ENCODE measurements at regions not wholly inside any gene's neighbourhood (a gene's known extent, or its start where the extent isn't known, plus 50 kb on each side); places are given as distances from the start of the nearest gene placed in this dataset.
"Not testable (repeated sequence)": the region's sequence is repeated elsewhere in the genome, so short reads cannot be mapped to it uniquely, and the experiment has no call there.

DNA sequence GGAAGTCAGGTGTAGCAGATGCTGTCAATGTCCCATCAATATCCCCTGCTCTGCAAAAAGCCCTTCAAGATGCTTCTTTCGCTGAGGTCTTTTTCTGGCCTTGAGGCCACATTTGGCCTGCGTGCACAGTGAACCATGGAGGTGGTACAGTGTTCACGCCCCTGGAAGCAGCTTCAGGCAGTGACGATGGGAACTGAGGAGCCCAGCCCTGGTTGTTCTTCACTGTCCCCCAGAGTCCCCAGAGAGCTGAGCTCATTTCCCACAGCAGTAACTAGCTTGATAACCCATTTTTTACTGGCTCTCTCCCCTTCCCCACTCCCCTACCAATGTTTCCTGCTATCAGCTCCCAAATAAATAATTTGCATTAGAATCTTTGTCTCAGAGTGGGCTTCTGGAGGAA is 76.5 kb downstream of the OLIG1 start:
- H3K4me3 ChIP-seq (ENCODE audit: low read depth in 1 of 2, low read length in 2 of 2) = no peak overlapping the region
- no peak overlapping the region for H3K4me2 ChIP-seq (ENCODE audit: insufficient read depth, low read length)
- no peaks in the 10 kb centered on the region for H3K79me2 ChIP-seq (ENCODE audit: insufficient read depth, low read length)
- TF ChIP-seq EZH2 (IDR thresholded peaks at IDR 0.05; ENCODE audit: borderline replicate concordance, low read depth, low read length, severe bottlenecking) = no peak
- TF ChIP-seq, protein P1, sequence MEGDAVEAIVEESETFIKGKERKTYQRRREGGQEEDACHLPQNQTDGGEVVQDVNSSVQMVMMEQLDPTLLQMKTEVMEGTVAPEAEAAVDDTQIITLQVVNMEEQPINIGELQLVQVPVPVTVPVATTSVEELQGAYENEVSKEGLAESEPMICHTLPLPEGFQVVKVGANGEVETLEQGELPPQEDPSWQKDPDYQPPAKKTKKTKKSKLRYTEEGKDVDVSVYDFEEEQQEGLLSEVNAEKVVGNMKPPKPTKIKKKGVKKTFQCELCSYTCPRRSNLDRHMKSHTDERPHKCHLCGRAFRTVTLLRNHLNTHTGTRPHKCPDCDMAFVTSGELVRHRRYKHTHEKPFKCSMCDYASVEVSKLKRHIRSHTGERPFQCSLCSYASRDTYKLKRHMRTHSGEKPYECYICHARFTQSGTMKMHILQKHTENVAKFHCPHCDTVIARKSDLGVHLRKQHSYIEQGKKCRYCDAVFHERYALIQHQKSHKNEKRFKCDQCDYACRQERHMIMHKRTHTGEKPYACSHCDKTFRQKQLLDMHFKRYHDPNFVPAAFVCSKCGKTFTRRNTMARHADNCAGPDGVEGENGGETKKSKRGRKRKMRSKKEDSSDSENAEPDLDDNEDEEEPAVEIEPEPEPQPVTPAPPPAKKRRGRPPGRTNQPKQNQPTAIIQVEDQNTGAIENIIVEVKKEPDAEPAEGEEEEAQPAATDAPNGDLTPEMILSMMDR (IDR thresholded peaks at IDR 0.05; ENCODE audit: borderline replicate concordance, extremely low read depth, low read length, poor library complexity, severe bottlenecking) = no peak
- H3K27me3 ChIP-seq (ENCODE audit: insufficient read depth, low read length, poor library complexity) = peaks cover 7% of the 10 kb centered on the region
- no peak overlapping the region for H2AFZ ChIP-seq (ENCODE audit: low read depth, low read length)
- ATAC-seq (ENCODE audit: insufficient read depth, low read depth) = no peak
- no peaks in the 10 kb centered on the region for H3K4me1 ChIP-seq (ENCODE audit: insufficient read depth, low read length)
- H4K20me1 ChIP-seq (ENCODE audit: insufficient read depth, low read length) = no peaks in the 10 kb centered on the region
- no peak for DNase-seq
- H3K27ac ChIP-seq (ENCODE audit: low read length) = no peak overlapping the region
- H3K36me3 ChIP-seq (ENCODE audit: insufficient read depth, low read length) = no peaks in the 10 kb centered on the region
- H3K9ac ChIP-seq (ENCODE audit: low read depth, low read length) = no peak overlapping the region
- H3K9me3 ChIP-seq (ENCODE audit: insufficient read depth, low read length, severe bottlenecking) = no peaks in the 10 kb centered on the region

DNA sequence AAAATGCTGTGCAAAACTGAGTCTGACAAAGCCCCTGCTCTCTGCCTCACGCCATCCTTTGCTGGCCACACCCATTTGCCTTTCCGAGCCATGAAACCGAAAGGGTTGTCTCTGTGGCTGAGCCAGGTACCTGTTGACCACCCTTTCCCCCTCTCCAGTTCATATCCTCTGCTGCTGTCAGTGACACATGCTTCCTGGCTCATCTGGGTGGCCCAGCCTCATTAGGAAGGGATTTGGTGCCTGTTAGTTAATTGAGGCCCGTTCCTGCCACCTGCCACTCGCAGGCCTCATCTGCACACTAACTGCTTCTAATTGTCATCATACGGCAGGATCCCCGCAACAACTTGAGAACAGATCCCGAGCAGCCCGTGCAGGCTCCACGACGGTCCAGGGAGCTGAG is 79.2 kb downstream of the OLIG1 start:
- no peaks in the 10 kb centered on the region for H3K9me3 ChIP-seq (ENCODE audit: insufficient read depth, low read length, severe bottlenecking)
- H3K4me3 ChIP-seq (ENCODE audit: low read depth in 1 of 2, low read length in 2 of 2) = no peak overlapping the region
- TF ChIP-seq EZH2 (IDR thresholded peaks at IDR 0.05; ENCODE audit: borderline replicate concordance, low read depth, low read length, severe bottlenecking) = no peak
- TF ChIP-seq, protein P1 (IDR thresholded peaks at IDR 0.05; ENCODE audit: borderline replicate concordance, extremely low read depth, low read length, poor library complexity, severe bottlenecking) = no peak
- no peak overlapping the region for H3K9ac ChIP-seq (ENCODE audit: low read depth, low read length)
- no peaks in the 10 kb centered on the region for H3K36me3 ChIP-seq (ENCODE audit: insufficient read depth, low read length)
- H3K4me2 ChIP-seq (ENCODE audit: insufficient read depth, low read length) = no peak overlapping the region
- no peak overlapping the region for H3K27ac ChIP-seq (ENCODE audit: low read length)
- no peaks in the 10 kb centered on the region for H3K79me2 ChIP-seq (ENCODE audit: insufficient read depth, low read length)
- DNase-seq (no peak), ATAC-seq (ENCODE audit: insufficient read depth, low read depth) (no peak)
- H4K20me1 ChIP-seq (ENCODE audit: insufficient read depth, low read length) = no peaks in the 10 kb centered on the region
- H2AFZ ChIP-seq (ENCODE audit: low read depth, low read length) = no peak overlapping the region
- no peaks in the 10 kb centered on the region for H3K4me1 ChIP-seq (ENCODE audit: insufficient read depth, low read length)
- H3K27me3 ChIP-seq (ENCODE audit: insufficient read depth, low read length, poor library complexity) = peaks cover 7% of the 10 kb centered on the region

DNA sequence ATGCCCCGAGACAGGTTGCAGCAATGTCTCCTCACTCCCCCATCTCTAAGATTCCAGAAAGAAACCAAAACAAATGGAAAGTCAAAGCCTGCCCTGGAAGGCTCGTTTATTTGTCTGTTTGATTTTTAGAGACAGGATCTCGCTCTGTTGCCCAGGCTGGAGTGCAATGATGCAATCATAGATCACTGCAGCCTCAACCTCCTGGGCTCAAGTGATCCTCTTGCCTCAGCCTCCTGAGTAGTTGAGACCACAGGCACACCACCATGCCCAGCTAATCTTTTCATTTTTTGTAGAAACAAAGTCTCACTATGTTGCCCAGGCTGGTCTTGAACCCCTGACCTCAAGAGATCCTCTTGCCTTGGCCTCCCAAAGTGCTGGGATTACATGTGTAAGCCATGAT is 78.8 kb upstream of the IFNAR2 start:
- H3K4me3 ChIP-seq (ENCODE audit: low read depth in 1 of 2, low read length in 2 of 2); H3K36me3 ChIP-seq (ENCODE audit: insufficient read depth, low read length); H3K9ac ChIP-seq (ENCODE audit: low read depth, low read length); H3K79me2 ChIP-seq (ENCODE audit: insufficient read depth, low read length); ATAC-seq (ENCODE audit: insufficient read depth, low read depth); H3K9me3 ChIP-seq (ENCODE audit: insufficient read depth, low read length, severe bottlenecking); H4K20me1 ChIP-seq (ENCODE audit: insufficient read depth, low read length); H3K4me1 ChIP-seq (ENCODE audit: insufficient read depth, low read length); H2AFZ ChIP-seq (ENCODE audit: low read depth, low read length); DNase-seq; H3K4me2 ChIP-seq (ENCODE audit: insufficient read depth, low read length); H3K27ac ChIP-seq (ENCODE audit: low read length): not testable (repeated sequence)
- peaks cover 11% of the 10 kb centered on the region for H3K27me3 ChIP-seq (ENCODE audit: insufficient read depth, low read length, poor library complexity)

DNA sequence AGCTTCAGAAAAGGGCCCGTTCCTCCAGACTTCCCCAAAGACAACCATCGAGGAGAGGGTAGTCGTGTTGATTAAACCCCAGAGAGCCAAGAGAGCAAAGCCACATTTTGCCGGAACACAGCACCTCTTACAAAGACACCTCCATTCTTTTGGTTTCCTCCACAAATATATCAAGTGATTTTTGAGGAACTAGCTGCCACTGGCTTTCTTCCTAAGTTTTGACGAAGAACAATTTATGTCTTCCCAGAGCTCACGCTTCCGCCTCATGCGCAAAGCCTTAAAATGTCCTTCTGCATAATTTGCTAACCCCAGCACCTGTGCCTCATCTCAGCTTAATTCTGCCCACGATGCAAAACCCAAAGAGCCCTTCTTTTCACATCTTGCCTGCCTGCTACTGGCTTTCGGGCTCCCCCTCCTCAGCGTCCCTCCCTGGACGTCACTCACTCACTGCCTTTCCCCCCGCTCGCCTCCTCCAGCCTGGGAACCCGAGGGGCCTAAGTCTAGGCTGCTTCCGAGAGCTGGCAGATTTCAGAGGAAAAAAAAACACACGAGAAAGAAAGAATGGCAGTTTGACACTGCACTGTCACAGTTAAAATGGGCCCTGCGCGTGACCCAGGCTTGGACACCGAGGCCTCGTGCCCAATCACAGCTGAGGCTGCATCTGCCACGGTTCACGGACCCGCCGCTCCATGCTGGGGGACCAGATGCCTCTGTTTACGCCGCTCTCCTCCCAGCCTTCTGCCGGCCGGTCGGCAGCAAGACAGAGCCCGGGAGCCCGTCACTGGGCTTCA is 77.6 kb upstream of the IFNAR2 start:
- no peaks in the 10 kb centered on the region for H3K4me1 ChIP-seq (ENCODE audit: insufficient read depth, low read length)
- DNase-seq (no peak), ATAC-seq (ENCODE audit: insufficient read depth, low read depth) (no peak)
- no peaks in the 10 kb centered on the region for H4K20me1 ChIP-seq (ENCODE audit: insufficient read depth, low read length)
- no peak overlapping the region for H3K27ac ChIP-seq (ENCODE audit: low read length)
- H3K4me2 ChIP-seq (ENCODE audit: insufficient read depth, low read length) = no peak overlapping the region
- no peak overlapping the region for H3K4me3 ChIP-seq (ENCODE audit: low read depth in 1 of 2, low read length in 2 of 2)
- H3K79me2 ChIP-seq (ENCODE audit: insufficient read depth, low read length) = no peaks in the 10 kb centered on the region
- TF ChIP-seq, protein P1 (IDR thresholded peaks at IDR 0.05; ENCODE audit: borderline replicate concordance, extremely low read depth, low read length, poor library complexity, severe bottlenecking) = no peak
- TF ChIP-seq EZH2 (IDR thresholded peaks at IDR 0.05; ENCODE audit: borderline replicate concordance, low read depth, low read length, severe bottlenecking) = no peak
- H3K9ac ChIP-seq (ENCODE audit: low read depth, low read length) = no peak overlapping the region
- peaks cover 4% of the 10 kb centered on the region for H3K27me3 ChIP-seq (ENCODE audit: insufficient read depth, low read length, poor library complexity)
- H3K36me3 ChIP-seq (ENCODE audit: insufficient read depth, low read length) = no peaks in the 10 kb centered on the region
- no peaks in the 10 kb centered on the region for H3K9me3 ChIP-seq (ENCODE audit: insufficient read depth, low read length, severe bottlenecking)
- no peak overlapping the region for H2AFZ ChIP-seq (ENCODE audit: low read depth, low read length)

Measured in DND-41 (cell line).